HL-60/S4 (cell line): ENCODE measurements at regions not wholly inside any gene's neighbourhood (a gene's known extent, or its start where the extent isn't known, plus 50 kb on each side); places are given as distances from the start of the nearest gene placed in this dataset.

Experiments used
- in situ Hi-C: fragments of 300-500 bp; cut with MboI; formaldehyde crosslinking; loops from 2 replicates; pipeline ENCODE4 v1.14.3; 2022; ENCODE audit warnings: low sequenced_read_pairs

DNA sequence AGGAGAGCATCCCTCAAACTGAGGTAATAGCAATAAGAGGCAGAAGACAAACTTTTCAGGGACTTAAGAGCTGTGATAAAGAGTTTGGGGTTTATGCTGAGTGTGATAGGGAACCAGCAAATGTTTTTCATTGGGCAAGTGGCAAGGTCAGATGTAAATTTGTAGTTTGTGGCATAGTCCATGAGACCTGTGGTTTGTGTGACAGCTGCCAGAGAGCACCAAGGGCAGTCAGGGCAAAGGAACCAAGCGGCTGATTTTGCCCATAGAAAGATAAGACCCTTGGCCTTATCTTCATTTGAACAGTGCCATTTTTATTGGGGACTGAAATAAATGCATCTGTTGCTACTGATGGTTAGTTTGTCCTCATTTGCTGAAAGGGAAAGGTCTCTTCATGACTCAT, 220.3 kb downstream of the LRRN1 start:
- in situ Hi-C loops = no loop called here

DNA sequence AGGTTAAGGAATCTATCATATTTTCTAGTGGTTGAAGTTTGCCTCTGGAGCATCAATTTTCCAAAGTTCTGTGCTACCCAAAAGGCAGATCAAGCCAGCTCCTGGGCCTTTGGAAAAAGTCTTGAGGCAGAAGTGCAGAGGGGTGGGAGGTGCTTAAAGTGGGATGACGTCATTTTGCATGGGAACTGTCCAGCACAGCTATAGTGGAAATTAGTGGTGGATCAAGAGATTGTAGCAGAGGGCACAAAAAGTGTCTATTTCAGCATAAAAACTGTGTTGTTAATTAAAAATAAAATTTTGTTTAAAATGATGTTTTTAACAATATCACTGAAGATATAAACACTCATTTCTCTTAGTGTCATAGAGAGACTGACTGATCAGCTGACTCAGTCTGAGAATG, 221.9 kb downstream of the LRRN1 start:
- in situ Hi-C loops = no loop called here

DNA sequence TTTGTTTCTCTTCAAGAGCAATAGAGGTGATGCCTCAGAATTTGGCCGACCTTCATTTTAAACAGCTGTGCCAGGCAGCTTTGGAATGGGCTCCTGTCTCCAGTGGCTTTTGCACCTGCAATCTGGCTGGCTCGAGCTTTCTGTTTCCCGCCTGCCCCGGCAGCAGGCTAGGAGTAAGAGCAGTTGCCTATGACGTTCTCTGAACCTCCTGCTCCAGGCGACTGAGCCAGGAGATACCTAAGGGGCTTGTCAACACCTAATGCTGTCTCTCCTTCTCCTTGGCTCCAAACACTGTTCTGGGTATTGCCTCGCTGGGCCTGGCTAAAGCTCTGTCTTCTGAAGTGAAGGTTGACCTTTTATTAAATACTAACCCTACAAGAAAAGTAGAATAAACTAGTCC, 229.9 kb downstream of the LRRN1 start:
- in situ Hi-C loops = no loop called here

DNA sequence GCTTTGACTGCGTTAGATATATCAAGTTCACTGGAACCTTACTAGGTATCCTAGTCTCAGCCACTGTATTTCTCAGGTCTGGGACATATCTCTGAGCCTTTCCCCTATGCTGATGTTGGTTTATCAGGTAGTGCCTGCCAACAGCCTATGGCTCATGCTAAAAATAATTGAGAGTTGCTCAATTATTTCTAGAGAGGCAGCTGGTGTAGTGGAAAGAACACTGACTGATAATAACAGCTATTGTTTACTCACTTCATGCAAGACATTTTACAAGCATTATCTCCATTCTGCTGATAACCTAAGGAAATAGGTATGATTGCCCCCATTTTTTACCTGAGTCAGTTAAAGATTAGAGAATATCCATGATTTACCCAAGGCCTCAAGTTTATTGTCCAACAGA, 231.4 kb downstream of the LRRN1 start:
- in situ Hi-C loops = no loop called here

DNA sequence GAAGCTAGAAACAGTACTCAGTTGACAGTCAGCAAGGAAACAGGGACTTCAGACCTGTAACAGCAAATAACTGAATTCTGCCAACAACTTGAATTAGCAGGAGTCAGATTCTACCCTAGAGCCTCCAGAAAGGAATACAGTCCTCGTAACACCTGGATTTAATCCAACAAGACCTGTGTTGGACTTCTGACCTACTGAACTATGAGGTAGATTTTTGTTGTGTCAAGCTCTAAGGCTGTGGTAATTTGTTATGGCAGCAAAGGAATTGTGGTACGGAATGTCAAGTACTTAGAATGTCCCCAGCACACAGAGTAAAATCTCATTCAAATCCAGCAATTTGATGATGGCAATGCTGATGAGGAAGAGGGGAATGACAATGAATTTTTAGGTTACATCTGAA, 234.1 kb downstream of the LRRN1 start:
- in situ Hi-C loops = no loop called here

DNA sequence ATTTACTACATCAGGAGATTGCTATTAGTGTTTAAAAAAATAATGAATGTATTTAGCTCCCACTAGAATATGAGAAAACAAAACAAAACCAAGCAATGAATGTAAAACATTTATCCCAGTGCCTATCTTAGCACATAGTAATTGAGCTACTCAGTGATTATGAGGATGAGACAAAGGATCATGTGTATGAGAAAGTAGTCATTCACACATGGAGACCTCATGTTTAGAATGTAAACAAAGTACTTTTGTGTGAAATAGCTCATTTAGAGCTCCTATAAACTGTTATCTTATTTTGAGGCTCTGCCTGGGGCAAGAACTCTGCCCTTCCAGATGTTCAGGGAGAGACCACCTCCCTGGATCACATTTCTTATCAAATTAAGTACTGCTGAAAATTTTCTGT, 236.8 kb downstream of the LRRN1 start:
- in situ Hi-C loops = no loop called here

DNA sequence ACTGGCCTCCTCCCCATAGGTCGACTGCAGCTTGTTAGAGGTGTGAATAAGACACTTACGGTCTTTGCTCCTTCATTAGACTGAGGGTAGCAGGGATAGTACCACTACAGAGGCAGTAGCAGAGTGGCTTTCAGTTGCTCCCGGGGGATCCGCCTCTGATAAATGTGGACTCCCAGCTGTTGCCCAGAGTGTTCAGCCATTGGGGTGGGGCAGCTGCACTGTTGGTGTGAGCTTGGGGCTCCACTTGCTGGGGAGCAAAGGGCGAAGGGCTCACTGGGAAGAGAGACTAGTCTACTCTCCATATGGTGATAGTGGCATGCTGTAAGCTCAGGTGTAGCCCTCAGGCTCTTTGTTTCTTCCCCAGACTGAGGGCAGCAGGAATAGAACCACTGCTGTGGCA, 239.1 kb downstream of the LRRN1 start:
- in situ Hi-C loops = no loop called here

DNA sequence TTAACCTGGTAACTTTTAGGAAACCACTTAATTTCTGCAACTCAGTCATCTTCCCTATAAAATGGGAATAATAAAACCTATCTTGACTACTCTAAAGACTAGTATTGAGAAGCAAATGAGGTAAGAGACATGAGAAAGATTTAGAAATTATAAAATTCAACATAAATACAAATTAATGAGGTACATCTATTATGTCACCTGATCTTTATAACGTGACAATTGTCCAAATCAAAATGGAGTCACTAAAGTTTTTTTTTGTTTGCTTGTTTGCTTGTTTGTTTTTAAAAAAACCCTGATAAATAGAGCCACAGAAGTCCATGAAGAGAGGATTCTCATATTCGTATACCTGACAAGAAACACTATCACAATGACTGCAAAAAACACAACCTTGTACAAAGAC, 242.8 kb downstream of the LRRN1 start:
- in situ Hi-C loops = no loop called here

DNA sequence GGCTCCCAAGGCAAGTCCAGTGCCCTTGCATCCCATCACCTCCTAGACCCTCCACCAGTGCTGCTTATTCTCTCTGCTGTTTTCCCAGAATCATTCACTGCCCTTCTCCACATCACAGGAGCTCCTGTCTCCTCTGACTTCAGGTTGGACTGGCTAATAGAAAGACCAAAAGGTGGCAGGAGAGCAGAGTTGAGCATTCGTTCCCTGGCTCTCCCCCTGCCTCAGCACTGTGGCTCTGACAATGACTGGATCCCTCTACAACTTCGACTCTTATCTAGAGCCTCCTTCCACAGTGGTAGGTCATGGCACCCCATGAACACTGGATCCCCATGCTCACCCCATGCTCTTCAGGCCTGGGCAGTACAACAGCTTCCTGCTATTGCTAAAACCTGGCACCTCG, 243.6 kb downstream of the LRRN1 start:
- in situ Hi-C loops = no loop called here

DNA sequence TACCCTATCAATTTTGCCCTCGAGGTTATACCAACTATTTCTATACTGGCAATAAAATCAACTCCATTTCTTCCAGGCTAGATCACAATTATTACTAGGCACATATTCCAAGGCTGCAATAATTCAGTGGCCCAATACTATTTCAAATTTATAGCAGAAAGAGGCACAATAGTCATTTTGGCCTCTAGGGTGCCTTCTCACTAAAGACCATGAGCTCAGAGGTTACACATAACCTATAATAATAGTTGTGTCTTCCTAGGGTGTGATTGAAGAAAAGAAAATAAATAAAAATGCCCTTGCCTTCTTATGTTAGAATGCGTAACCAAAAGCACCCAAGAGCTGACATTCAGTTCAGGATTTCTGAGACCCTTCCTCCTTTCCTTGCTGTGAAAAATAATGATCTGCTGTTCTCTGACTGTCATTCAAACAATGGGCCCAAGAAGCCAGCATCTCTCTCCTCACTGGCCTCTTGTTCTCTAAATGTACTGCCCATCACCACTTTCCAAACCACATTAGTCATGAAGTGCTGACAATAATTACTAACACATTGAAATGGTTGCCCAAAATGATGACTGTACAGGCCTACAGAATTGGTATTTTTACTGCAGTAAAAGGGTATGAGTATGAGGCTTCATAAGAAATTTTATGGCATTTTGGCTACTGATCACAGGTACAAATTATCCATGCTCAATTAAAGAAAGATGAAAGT, 244.8 kb downstream of the LRRN1 start:
- in situ Hi-C loops = no loop called here

DNA sequence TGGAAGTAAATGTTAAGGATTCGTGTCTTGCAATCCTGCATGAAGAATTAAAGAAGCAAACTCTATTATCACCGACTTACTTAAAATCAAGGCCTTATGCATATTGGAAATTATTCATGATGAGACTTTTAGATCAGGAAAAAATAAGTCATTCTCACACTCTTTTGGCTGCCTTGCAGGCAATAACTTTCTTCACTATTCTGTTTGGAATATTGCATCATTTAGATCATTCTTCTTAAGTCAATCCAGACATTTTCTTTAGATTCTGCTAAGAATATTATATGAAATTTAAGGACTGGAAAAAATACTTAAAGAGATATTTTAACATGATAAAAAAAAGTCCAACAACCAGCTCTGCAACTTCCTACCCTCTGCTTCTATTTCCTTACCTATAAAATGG, 245.4 kb downstream of the LRRN1 start:
- in situ Hi-C loops = no loop called here

DNA sequence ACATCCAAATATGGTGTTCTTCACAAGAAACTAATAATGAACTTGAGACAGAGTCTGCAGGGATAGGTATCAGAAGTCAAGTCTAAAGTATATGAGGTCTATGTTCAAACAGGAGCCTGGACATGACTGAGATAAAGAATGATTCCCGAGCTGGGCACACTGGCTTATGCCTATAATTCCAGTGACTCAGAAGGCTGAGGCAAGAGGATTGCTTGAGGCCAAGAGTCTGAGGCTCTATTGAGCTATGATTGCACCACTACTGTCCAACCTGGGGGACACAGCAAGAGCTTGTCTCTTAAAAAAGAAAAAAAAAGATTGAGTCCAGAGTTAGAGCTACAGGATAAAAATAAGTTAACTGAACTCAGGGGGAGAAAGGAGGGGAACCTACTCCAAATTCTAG, 246.5 kb downstream of the LRRN1 start:
- in situ Hi-C loops = no loop called here

DNA sequence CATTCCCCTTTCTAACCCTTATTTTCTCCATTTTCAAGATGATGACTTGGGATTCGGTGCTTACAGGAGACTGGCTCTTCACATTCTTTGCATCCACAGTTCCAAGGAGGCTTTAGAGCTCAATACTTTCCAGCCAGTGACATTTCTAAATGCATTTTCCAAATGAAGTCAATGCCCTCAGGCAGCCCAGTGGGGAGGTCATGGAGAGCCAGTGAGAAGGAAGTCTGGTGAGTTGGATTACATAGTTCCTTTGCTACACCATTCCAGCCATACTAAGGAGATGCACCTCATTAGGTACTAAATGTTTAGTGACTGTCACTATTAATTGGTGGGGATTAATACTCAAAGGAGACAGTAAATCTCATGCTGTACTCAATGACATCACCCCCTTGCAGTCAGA, 248.1 kb downstream of the LRRN1 start:
- in situ Hi-C loops = no loop called here

DNA sequence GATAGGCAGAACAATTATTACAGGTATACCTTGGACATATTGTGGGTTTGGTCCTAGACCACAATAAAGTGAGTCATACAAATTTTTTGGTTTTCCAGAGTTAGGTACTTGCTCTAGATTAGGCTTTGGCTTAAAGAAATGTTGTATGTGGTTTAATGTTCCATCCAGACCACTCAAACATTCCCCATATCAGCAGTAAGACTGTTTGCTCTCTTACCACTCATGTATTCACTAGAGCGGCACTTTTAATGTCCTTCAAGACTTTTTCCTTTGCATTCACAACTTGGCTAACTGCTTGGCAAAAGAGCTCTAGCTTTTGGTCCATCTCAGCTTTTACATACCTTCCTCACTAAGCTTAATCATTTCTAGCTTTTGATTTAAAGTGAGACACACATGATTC, 250.5 kb upstream of the SETMAR start:
- in situ Hi-C loops = no loop called here

DNA sequence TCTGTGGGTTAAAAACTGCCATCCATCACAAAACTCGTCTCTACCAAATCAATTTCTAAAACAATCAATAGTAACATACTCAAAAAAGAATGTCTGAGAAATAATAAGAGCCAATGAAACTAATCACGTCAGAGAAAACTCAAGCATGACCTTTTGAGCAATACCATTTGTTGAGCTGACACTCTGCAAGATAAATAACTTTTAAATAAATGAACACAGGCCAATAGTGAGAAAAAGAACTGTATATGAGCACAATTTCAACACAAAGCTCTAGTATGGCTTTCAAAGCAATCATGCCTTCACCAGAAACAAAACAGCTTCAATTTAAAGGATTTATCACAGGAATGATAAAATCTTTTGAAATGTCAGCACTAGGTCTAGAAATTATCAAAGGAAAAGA, 249.2 kb upstream of the SETMAR start:
- in situ Hi-C loops = no loop called here

DNA sequence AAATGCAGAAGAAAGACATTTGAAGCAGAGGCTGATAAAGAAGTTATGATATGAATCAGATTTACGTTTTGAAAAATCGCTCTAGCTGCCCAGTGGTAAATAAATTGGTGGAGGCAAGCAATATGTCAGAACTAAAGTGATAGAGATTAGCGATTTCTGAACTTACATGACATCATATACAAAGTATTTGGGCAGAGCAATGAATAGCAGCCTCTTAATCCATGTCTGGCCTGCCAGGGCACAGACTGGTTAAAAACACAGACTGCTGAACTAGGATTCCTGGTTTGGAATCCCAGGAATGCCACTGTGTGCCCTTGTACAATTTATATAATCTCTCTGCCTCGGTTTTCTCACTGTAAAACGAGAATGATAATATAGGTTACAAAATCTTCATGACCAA, 243.1 kb upstream of the SETMAR start:
- in situ Hi-C loops = no loop called here

DNA sequence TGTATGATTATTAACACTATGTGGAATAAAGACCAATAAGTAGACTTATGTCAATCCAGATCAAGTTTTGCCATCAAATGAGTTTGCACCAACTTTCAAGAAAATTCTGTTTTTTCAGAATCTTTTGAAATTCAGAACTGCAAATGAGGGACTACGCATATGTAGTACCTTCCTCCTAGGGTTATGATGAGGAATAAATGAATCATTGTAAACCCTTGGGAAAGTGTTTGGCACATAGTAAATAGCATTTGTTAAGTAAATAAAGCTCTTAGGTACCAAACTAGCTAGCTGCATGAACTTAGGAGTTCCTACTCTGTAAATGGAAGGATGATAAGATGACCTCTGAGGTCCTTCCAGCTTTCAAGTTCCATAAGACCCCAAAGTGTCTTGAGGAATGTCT, 242.6 kb upstream of the SETMAR start:
- in situ Hi-C loops = no loop called here

DNA sequence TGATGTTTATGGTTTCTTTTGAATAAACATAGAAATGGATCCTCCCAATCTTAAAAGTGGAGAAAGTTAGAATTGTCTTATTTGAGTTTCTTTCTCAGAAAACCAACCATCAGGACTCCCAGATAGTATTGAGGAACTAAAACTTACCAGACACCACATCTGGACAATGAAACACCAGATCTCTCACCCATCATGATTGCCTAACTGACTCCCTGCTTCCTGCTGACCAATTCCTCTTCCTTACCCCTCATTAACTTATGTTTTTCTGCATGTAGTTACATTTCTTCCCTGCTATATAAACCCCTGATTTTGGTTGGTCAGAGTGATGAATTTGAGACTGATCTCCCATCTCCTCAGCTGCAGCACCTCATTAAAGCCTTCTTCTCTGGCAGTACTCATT, 242.0 kb upstream of the SETMAR start:
- in situ Hi-C loops = no loop called here

DNA sequence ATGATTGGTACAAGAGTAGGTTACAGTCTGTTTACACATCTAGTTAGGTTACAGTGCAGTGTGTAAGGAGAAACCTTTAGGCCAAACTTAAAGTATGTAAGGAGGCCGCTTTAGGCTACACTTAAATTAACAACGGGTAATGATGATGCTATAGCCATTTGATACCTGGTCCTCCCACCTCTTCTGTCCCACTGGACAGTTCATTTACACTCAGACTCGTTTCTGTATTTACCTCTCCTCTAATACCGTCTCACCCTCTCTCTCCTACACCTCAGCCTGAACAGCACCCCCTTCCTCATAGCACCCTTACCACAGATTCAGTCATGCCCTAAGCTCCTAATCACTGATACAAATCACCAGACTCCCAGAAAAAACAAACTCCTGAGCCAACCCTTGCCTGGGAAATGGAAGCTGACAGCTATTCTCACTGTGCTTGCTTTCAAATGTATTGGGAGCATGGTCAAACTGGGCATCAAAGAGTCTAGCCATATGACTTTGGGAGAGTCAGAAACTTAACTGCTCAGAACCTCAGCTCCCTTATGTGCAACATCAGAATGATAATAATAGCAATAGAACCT, 241.3 kb upstream of the SETMAR start:
- in situ Hi-C loops = no loop called here

DNA sequence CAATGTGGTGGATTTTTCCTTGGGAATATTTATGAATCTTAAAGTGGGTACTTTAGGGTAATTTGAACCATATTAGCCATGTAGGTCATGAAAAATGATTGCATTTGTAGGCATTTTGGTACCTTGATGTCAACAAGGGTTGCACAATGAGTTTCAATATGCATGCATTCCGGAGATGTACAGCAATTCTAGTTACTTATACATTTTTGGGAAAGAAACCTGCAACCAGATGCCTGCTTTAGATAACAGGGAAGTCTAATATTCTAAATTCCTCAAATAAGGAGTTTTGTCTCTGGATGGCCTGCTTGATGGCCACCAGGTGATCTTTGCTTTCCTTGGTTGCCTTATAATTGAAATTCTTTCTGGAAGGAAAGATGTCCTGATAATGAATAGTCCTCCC, 240.5 kb upstream of the SETMAR start:
- in situ Hi-C loops = no loop called here

DNA sequence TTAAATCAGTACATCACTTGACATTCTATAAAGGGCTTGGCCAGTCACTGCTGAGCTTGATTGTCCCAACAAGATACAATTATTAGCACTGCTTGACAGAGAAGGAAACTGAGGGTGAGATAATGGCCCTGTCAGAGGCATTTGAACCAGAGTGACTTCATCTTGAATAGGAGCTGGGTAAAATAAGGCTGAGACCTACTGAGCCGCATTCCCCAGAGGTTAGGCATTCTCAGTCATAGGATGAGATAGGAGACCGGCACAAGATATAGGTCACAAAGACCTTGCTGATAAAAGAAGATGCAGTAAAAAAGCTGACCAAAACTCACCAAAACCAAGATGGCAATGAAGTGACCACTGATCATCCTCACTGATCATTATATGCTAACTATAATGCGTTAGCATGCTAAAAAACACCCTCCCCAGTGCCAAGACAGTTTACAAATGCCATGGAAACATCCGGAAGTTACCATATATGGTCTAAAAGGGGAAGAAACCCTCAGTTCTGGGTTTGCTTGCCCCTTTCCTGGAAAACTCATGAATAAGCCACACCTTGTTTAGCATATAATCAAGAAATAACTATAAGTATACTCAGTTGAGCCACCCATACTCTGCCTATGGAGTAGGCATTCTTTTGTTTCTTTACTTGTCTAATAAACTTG, 239.1 kb upstream of the SETMAR start:
- in situ Hi-C loops = no loop called here

DNA sequence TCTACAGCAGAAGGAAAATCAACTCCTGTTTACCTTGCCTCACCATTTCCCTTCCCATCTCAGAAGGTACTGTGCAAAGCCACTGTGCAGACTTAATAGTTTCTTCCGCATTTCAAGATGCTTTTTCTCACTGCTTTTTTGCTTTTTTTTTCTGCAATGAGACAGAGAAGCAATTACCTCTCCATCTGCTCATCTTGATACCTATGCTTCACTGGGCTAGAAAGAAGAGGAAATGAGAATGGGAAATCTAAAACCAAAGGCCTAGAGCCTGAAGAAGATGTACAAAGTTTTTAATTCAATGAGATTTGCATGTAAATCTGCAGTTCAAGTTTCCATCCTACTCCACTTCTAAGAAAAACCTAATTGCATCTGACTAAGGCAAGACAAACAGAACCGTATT, 238.1 kb upstream of the SETMAR start:
- in situ Hi-C loops = no loop called here

DNA sequence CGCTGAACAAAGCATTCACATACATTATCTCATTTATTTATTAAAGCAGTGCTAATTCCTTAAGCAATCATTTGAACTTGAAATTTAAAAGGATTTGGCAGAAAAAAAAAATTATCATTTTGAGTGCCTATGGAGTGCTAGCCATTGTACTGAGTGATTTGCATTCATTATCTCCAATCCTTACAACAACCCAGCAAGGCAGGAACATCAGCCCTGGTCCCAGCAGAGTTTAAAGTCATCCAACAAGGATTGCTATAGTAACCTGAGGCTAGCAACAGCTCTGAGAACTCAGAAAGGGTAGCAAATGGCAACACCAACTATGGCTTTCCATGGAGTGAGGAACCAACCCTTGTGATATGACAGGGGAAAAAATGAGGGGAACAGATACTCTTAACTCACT, 237.6 kb upstream of the SETMAR start:
- in situ Hi-C loops = no loop called here
